HG02759 (cell line): ENCODE measurements at regions not wholly inside any gene's neighbourhood (a gene's known extent, or its start where the extent isn't known, plus 50 kb on each side); places are given as distances from the start of the nearest gene placed in this dataset.

Experiments
- ATAC-seq: cut with Tn5 transposase; IDR thresholded peaks from one replicate; pipeline ENCODE4 v1.9.1; 2021; ENCODE audit warnings: mild to moderate bottlenecking, moderate library complexity; ENCODE audit not compliant: unreplicated experiment

GRCh38 chr1:168958562-168959289 lies 147.8 kb upstream of the ATP1B1 start:
- ATAC-seq: no peak

- no peak for ATAC-seq
These were observed 147.1 kb upstream of the ATP1B1 start for GRCh38 chr1:168959382-168959781.

DNA sequence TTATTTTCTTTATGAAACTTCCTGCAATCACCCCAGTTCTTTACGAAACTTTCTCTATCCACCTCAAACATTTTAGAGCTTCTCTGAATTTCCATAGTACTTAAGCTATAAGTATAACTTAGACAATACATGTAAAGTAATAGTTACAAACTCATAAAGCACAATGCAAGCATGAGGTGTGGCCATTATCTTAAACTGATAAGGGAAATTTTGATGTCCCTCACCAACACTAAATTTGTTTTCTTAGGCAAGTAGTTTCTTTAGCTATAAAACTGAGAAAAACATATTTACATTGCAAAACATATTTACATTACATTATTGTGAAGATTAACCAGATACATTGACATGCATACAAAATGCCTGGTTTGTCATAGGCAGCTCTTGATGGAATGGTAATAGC lies 146.4 kb upstream of the ATP1B1 start:
- no peak for ATAC-seq

DNA sequence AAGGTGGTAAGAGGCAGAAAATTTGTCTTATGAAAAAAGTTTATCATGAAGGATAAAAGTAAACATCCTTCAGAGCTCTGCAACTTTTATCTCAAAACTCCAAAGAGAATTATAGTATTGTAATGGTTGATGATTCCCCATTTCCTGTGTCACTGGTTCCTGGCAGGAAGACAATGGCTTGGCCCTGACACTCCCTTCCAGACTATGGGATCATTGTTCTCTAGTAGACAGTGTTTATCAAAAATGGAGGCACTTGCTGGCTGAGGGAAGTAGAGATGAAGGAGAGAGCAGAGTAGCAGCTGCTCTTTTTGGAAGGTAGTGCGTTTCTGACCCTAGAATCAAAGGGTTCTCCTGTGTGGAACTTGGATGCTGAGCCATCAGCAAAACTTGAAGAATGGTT lies 145.9 kb upstream of the ATP1B1 start:
- ATAC-seq: no peak

DNA sequence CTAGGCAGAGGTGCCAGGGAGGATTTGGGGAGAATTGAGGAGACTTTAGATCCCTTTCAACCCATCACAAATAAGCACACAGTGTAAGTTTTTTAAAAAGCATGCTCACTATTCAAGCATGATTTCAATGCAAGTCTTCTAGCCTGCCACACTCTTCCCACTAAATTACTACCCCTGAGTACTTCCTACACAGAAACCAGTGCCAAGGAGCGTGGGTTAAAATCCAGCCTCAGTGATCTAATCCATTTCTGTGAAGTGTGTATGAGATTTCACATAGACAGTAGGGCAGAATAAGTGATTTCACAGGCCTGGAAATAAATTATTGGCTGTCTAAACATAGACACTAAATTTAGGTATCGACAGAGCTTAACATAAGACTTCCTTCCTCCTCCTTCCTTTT lies 142.9 kb upstream of the ATP1B1 start:
- ATAC-seq: no peak

GRCh38 chr1:168964478-168964877 lies 142.0 kb upstream of the ATP1B1 start:
- ATAC-seq: no peak

DNA sequence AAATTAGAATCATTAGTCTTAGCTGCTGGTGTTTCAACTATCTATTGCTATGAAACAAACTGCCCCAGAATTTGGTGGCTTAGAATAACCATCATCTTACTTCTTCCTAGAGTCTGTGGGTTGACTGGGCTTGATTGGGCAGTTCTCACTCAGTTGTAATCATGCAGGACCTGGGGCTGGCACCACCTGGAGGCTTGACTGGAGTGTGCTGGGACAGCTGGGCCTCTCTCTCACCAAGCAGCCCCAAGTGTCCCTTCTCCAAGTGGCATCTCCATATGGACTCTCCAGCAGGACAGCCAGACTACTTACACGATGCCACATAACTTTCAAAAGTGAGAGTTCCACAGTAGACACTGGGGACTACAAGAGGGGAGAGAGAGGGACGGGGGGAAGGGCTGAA lies 140.3 kb upstream of the ATP1B1 start:
- no peak for ATAC-seq

DNA sequence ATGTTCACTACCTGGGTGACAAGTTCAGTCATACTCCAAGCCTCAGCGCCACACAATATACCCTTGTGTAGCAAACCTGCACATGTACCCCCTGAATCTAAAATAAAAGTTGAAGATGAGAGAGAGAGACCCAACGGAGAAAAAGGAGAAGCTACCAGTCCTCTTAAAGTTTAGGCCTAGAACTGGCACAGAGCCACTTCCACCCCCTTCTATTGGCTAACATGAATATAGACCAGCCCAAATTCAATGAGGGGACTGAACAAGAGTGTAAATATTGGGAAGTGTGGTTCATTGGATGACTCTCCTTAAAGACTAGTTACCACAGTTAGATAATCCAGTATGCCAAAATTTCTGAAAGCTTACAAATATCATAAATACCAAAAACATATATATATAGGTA lies 139.9 kb upstream of the ATP1B1 start:
- ATAC-seq: no peak

- no peak for ATAC-seq
These were observed 135.4 kb upstream of the ATP1B1 start for GRCh38 chr1:168970926-168971659.

GRCh38 chr1:168972225-168972624 lies 134.3 kb upstream of the ATP1B1 start:
- ATAC-seq: no peak

DNA sequence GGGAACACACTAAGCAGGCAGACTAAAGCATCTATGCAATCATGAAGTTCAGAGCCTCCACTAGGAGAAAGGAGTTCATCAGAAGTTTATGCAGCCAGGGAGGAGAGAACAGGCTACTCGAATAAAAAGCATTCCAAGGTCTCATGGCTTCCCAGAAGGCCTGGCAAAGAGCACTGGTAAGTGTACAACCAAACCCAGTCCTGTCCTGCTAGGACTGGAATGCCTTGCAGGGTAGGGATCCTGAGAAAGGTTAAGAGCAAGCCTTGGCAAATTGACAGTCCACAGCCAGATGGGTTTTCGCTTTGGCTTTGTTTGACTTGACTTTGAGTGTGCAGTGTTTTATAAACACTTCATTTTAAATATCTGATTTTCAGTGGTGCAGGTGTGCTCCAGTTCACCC lies 133.6 kb upstream of the ATP1B1 start:
- no peak for ATAC-seq

GRCh38 chr1:168974117-168974516 lies 132.4 kb upstream of the ATP1B1 start:
- ATAC-seq: no peak

DNA sequence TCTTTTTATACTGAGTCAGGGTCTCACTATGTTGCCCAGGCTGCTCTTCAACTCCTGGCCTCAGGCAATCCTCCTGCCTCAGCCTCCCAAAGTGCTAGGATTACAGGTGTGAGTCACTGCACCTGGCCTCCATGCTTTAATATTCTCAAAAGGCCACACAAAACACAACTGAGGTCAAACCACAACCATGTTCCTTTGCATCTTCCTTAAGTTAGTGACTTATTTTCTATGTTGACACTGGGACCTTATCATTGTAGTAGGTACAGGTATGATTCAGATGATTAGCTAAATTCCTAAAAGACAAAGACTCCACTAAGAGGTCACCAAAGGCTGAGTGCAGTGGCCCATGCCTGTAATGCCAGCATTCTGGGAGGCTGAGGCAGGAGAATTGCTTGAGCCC lies 131.9 kb upstream of the ATP1B1 start:
- no peak for ATAC-seq

DNA sequence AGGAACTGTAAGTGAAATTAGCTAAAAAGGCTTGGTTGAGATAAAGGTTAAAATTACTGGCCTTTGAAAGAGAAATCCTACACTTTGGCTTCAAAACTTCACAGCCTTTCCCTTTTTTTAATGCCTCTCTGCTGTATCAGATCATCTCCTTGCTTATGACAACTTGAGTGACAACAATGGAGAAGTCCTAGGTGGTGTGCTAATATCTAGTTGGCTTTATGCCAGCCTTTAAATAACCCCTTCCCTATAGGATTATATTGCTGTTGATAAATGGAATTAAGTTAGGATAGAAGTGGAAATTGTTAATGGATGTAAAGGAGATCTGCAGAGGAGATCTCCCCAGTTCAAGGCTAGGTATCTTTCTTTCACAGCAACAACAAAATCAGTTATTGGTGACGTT lies 130.2 kb upstream of the ATP1B1 start:
- no peak for ATAC-seq

GRCh38 chr1:168977618-168978017 lies 128.9 kb upstream of the ATP1B1 start:
- no peak for ATAC-seq

- ATAC-seq: no peak
These were observed 127.2 kb upstream of the ATP1B1 start for GRCh38 chr1:168979276-168979675.

DNA sequence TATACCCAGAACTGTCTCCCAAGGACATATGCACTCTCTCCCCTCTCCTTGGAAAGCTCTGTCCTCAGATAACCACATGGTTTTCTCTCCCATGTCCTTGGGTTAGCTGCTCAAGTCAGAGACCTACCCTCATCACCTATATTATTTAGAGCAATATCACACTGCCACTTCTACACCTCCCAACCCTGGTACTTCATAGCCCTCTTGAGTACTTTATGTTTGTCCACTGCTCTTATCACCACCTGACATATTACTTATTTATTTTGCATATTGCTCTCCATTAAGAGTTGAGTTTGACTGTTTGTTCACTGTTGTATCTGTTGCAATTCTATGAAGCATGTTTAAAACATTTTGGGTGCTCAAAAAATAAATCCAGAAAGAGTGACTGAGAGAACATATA lies 126.3 kb upstream of the ATP1B1 start:
- no peak for ATAC-seq

- no peak for ATAC-seq
These were observed 125.8 kb upstream of the ATP1B1 start for GRCh38 chr1:168980656-168981055.

DNA sequence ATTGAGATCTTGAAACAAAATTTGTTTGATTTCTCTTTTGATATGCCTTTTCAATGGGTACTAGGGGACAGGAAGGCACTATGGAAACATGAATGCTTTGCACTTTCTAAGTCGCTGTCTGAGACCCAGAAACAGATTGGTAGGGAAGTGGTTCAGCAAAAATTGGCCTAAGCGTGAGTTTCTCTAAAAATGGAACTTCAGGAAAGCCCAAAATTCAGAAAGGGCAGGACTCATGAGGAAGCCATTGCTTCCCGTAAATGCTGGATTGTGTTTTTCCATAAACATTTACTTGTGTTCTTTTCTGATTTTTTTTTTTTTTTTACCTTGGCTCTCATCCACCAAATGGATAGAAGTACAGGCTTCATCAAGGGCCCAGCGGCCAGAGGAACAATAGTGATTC lies 123.7 kb upstream of the ATP1B1 start:
- ATAC-seq: no peak

DNA sequence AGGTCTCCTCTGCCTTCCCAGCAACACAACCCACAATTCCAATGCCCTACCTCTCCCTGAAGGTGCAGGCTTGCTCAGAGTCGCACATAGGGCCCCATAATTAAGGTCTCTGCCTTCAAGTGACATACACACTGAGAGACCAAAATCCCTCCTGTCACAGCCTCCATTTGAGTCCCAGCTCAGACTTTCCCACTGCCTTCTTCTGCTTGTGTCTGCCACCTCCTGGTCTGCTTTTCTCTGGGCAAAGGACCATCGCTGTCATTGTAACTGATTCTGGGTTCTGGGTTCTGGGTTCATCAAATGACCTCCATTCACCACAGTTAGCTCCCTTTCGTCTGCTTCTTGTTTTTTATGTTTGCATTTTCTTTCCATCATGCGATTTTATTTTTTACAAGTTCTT lies 119.2 kb upstream of the ATP1B1 start:
- ATAC-seq: no peak

DNA sequence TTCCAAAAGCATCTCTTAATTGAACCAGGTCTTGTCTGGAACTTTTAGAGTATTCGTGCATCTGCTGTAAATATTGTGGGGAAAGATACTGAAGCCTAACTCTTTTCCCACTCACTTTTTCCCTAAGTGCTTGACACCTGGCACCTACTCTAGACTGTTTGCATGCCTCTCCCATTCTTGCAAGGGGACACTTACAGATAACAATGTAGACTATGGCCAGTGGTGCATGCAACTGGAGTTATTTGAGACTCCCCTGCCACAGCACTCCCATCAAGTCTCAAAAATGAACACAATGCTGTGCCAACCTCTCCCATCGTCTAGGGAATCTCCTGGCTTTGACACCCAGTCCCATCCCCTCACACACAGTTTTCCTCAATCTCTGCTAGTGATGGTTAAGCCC lies 118.6 kb upstream of the ATP1B1 start:
- no peak for ATAC-seq

DNA sequence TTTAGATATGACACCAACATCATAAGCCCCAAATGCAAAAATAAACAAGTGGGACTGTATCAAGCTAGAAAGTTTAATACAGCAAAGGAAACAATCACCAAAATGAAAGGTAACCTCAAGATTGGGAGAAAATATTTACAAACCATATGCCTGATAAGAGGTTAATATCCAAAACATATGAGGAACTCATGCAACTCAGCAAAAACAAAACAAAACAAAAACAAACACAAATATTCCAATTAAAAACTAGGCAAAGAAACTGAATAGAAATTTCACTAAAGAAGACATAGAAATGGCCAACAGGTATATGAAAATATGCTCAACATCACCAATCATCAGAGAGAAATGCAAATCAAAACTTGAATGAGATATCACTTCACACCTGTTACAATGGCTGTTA lies 116.5 kb upstream of the ATP1B1 start:
- no peak for ATAC-seq
